ENCODE measurements at regions not wholly inside any gene's neighbourhood (a gene's known extent, or its start where the extent isn't known, plus 50 kb on each side); places are given as distances from the start of the nearest gene placed in this dataset.

- H3K9me3 ChIP-seq (replicated peaks; ENCODE audit: insufficient read depth, low read length): no peaks in the 10 kb centered on the region
- H3K9me2 ChIP-seq (replicated peaks; ENCODE audit: insufficient read depth, low read length): no peaks in the 10 kb centered on the region
- no peaks in the 10 kb centered on the region for H3K79me2 ChIP-seq (ENCODE audit: low read length)
- no peak overlapping the region for H2AFZ ChIP-seq (ENCODE audit: low read length)
- H3K27ac ChIP-seq (ENCODE audit: low read length): no peak overlapping the region
- no peak overlapping the region for H3K4me2 ChIP-seq (ENCODE audit: low read depth, low read length)
- no peaks in the 10 kb centered on the region for H3K27me3 ChIP-seq (replicated peaks; ENCODE audit: insufficient read depth, low read length)
- no peaks in the 10 kb centered on the region for H3F3A ChIP-seq (ENCODE audit: insufficient read depth, low read length)
- H4K20me1 ChIP-seq (ENCODE audit: insufficient read depth, low read length): no peaks in the 10 kb centered on the region
- DNase-seq: no peak
- no peak overlapping the region for H3K4me3 ChIP-seq (ENCODE audit: low read length)
- H3K36me3 ChIP-seq (replicated peaks; ENCODE audit: insufficient read depth, low read length): no peaks in the 10 kb centered on the region
- H3K9ac ChIP-seq (ENCODE audit: low read length): no peak overlapping the region
- no peaks in the 10 kb centered on the region for H3K4me1 ChIP-seq (ENCODE audit: low read length)
- TF ChIP-seq CTCF (IDR thresholded peaks at IDR 0.05; ENCODE audit: low read length): no peak
- no peak for TF ChIP-seq EZH2phosphoT487 (IDR thresholded peaks at IDR 0.05; ENCODE audit: low read length)
- no peak for TF ChIP-seq EZH2 (optimal IDR thresholded peaks at IDR 0.05; ENCODE audit: low read depth, low read length)
These were observed 283.1 kb upstream of the CHAC2 start for GRCh38 chr2:53484531-53484930.

GRCh38 chr2:53477517-53477916 is 290.1 kb upstream of the CHAC2 start:
- Histone ChIP-seq H3K79me2 (ENCODE audit: low read length) (no peaks in the 10 kb centered on the region), H2AFZ (ENCODE audit: low read length) (no peak overlapping the region), H3K9ac (ENCODE audit: low read length) (no peak overlapping the region), H3K9me3 (replicated peaks; ENCODE audit: insufficient read depth, low read length) (no peaks in the 10 kb centered on the region), H3K9me2 (replicated peaks; ENCODE audit: insufficient read depth, low read length) (no peaks in the 10 kb centered on the region), H3K27me3 (replicated peaks; ENCODE audit: insufficient read depth, low read length) (no peaks in the 10 kb centered on the region), H3K4me3 (ENCODE audit: low read length) (no peak overlapping the region), H3K4me1 (ENCODE audit: low read length) (no peaks in the 10 kb centered on the region), H4K20me1 (ENCODE audit: insufficient read depth, low read length) (no peaks in the 10 kb centered on the region), H3F3A (ENCODE audit: insufficient read depth, low read length) (no peaks in the 10 kb centered on the region), H3K4me2 (ENCODE audit: low read depth, low read length) (no peak overlapping the region), H3K27ac (ENCODE audit: low read length) (no peak overlapping the region), H3K36me3 (replicated peaks; ENCODE audit: insufficient read depth, low read length) (no peaks in the 10 kb centered on the region)
- TF ChIP-seq EZH2 (optimal IDR thresholded peaks at IDR 0.05; ENCODE audit: low read depth, low read length) (no peak), CTCF (IDR thresholded peaks at IDR 0.05; ENCODE audit: low read length) (no peak), EZH2phosphoT487 (IDR thresholded peaks at IDR 0.05; ENCODE audit: low read length) (no peak)
- DNase-seq: no peak

GRCh38 chr2:53476834-53477233 is 290.8 kb upstream of the CHAC2 start:
- Histone ChIP-seq H3K4me1 (ENCODE audit: low read length) (no peaks in the 10 kb centered on the region), H3K9me2 (replicated peaks; ENCODE audit: insufficient read depth, low read length) (no peaks in the 10 kb centered on the region), H3F3A (ENCODE audit: insufficient read depth, low read length) (no peaks in the 10 kb centered on the region), H3K27ac (ENCODE audit: low read length) (no peak overlapping the region), H2AFZ (ENCODE audit: low read length) (no peak overlapping the region), H3K4me3 (ENCODE audit: low read length) (no peak overlapping the region), H3K9ac (ENCODE audit: low read length) (no peak overlapping the region), H4K20me1 (ENCODE audit: insufficient read depth, low read length) (no peaks in the 10 kb centered on the region), H3K36me3 (replicated peaks; ENCODE audit: insufficient read depth, low read length) (no peaks in the 10 kb centered on the region), H3K4me2 (ENCODE audit: low read depth, low read length) (no peak overlapping the region), H3K27me3 (replicated peaks; ENCODE audit: insufficient read depth, low read length) (no peaks in the 10 kb centered on the region), H3K79me2 (ENCODE audit: low read length) (no peaks in the 10 kb centered on the region), H3K9me3 (replicated peaks; ENCODE audit: insufficient read depth, low read length) (no peaks in the 10 kb centered on the region)
- TF ChIP-seq EZH2 (optimal IDR thresholded peaks at IDR 0.05; ENCODE audit: low read depth, low read length): no peak
- TF ChIP-seq CTCF (IDR thresholded peaks at IDR 0.05; ENCODE audit: low read length): no peak
- TF ChIP-seq EZH2phosphoT487 (IDR thresholded peaks at IDR 0.05; ENCODE audit: low read length): no peak
- DNase-seq: no peak
